SH-SY5Y (cell line): ENCODE measurements at regions not wholly inside any gene's neighbourhood (a gene's known extent, or its start where the extent isn't known, plus 50 kb on each side); places are given as distances from the start of the nearest gene placed in this dataset.

Source experiments
- GATA2 ChIP-seq: IDR thresholded peaks from 2 replicates; pipeline ENCODE4 v1.6.1; 2011; ENCODE audit warnings: mild to moderate bottlenecking, low read depth, low read length
- GATA3 ChIP-seq: IDR thresholded peaks from 2 replicates; pipeline ENCODE4 v1.6.1; 2011; ENCODE audit warnings: low read depth, mild to moderate bottlenecking, low read length, moderate library complexity

DNA sequence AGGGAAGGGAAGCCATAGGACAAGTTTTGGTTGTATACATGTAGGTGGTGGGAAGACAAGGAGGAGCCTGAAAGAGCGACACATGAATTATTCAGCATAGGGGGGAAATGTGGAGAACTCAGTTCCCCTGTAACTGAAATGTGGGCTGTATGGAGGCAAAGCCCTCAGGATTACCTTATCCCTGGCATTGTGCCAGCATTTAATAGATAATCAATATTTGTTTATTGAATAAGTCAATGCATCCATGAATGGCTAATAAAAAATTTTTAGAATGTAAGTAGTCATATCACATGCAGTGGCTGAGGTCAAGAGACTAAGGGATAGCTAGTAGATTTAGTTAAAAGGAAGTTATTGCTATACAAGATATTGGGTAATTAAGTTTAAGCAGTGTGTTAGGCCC lies 232.4 kb downstream of the SNAPC1 start:
- no peak for TF ChIP-seq GATA3
- no peak for TF ChIP-seq GATA2
